Lung (tissue), 11 donors: ENCODE measurements at regions not wholly inside any gene's neighbourhood (a gene's known extent, or its start where the extent isn't known, plus 50 kb on each side); places are given as distances from the start of the nearest gene placed in this dataset.

Experiments used
- ATAC-seq: fragments of 200-7000 bp; cut with Tn5 transposase; one replicate; pipeline ENCODE4 v1.9.1; 2020; ENCODE audit warnings: moderate number of reproducible peaks; ENCODE audit not compliant: insufficient read depth, low FRiP score
- DNase-seq, 3 donors: peaks; one replicate each; pipeline ENCODE4 v3.0.0-alpha.2; 2013 to 2017
- H3K27ac ChIP-seq, 2 donors: one replicate each; pipeline ENCODE4 v1.5.1; 2013; ENCODE audit warnings: mild to moderate bottlenecking in 2 of 2, moderate library complexity in 2 of 2, control low read depth in 1 of 2, inconsistent platforms in 1 of 2, low read depth in 1 of 2, low read length in 1 of 2
- H3K27me3 ChIP-seq, 3 donors: one replicate each; pipeline ENCODE4 v1.5.1; 2013; ENCODE audit warnings: low read length in 2 of 3; ENCODE audit not compliant: control insufficient read depth in 3 of 3, insufficient read depth in 3 of 3
- H3K36me3 ChIP-seq, 4 donors: one replicate each; pipeline ENCODE4 v1.5.1; 2013; ENCODE audit warnings: low read length in 4 of 4, mild to moderate bottlenecking in 1 of 4, moderate library complexity in 1 of 4; ENCODE audit not compliant: control insufficient read depth in 4 of 4, insufficient read depth in 4 of 4
- H3K4me1 ChIP-seq, 5 donors: one replicate each; pipeline ENCODE4 v1.5.1; 2013; ENCODE audit warnings: low read length in 5 of 5, mild to moderate bottlenecking in 2 of 5, moderate library complexity in 1 of 5; ENCODE audit not compliant: control insufficient read depth in 5 of 5, insufficient read depth in 5 of 5
- H3K4me3 ChIP-seq: one replicate; pipeline ENCODE4 v1.5.1; 2013; ENCODE audit warnings: mild to moderate bottlenecking, control low read depth, moderate library complexity
- H3K9ac ChIP-seq, 2 donors: one replicate each; pipeline ENCODE4 v1.5.1; 2013; ENCODE audit warnings: low read length in 2 of 2, control low read depth in 1 of 2; ENCODE audit not compliant: insufficient read depth in 1 of 2
- H3K9me3 ChIP-seq, 4 donors: one replicate each; pipeline ENCODE4 v1.5.1; 2013; ENCODE audit warnings: low read length in 3 of 4, mild to moderate bottlenecking in 1 of 4, moderate library complexity in 1 of 4; ENCODE audit not compliant: control insufficient read depth in 4 of 4, insufficient read depth in 3 of 4
- WGBS, 2 donors: extraction: QIAGEN DNeasy Blood & Tissue Kit; methylation state at CpG; one replicate each; pipeline ENCODE4 v1.1.7; 2013; 5-methylcytosine and 5-hydroxymethylcytosine counted together
- TF ChIP-seq, protein P1 (sequence below): IDR thresholded peaks from 2 replicates; pipeline ENCODE4 v1.5.1; 2012; ENCODE audit warnings: mild to moderate bottlenecking; ENCODE audit errors: control extremely low read depth, extremely low read depth
- donor health status: control.
- donor health status: control.
- donor health status: Bipolar disorder and iron deficiency.
- donor health status: healthy.
- donor health status: DM: yes; HTN: yes; CAD: no.

DNA sequence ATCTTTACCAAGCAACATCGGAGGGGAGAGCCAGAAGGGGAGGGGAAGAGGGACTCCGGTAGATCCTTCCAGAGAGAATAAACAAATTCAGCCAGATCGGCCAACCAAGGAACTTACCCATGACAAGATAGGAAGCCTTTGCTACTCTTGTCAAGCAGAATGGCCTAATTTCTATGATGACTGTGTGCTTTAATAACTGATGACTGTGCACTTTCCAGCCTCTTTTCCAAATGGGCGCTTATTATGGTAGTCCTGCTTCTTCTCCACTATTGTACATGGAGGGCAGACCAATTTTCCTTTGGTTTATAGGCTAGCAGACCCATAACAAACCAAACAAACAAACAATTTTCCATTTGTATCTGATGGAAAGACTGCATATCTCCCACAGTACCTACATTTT lies 163.8 kb upstream of the RFX3 start:
- WGBS, 2 donors: 68 to 86% methylated on average over 4 of the region's 4 CpGs
- DNase-seq (no peak), ATAC-seq (no peak)
- Histone ChIP-seq H3K4me1 (no peaks in the 10 kb centered on the region), H3K9me3 (no peaks in the 10 kb centered on the region), H3K36me3 (no peaks in the 10 kb centered on the region), H3K4me3 (no peak overlapping the region), H3K27ac (no peak overlapping the region), H3K9ac (no peak overlapping the region), H3K27me3 (no peaks in the 10 kb centered on the region)
- TF ChIP-seq, protein P1, sequence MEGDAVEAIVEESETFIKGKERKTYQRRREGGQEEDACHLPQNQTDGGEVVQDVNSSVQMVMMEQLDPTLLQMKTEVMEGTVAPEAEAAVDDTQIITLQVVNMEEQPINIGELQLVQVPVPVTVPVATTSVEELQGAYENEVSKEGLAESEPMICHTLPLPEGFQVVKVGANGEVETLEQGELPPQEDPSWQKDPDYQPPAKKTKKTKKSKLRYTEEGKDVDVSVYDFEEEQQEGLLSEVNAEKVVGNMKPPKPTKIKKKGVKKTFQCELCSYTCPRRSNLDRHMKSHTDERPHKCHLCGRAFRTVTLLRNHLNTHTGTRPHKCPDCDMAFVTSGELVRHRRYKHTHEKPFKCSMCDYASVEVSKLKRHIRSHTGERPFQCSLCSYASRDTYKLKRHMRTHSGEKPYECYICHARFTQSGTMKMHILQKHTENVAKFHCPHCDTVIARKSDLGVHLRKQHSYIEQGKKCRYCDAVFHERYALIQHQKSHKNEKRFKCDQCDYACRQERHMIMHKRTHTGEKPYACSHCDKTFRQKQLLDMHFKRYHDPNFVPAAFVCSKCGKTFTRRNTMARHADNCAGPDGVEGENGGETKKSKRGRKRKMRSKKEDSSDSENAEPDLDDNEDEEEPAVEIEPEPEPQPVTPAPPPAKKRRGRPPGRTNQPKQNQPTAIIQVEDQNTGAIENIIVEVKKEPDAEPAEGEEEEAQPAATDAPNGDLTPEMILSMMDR: no peak

DNA sequence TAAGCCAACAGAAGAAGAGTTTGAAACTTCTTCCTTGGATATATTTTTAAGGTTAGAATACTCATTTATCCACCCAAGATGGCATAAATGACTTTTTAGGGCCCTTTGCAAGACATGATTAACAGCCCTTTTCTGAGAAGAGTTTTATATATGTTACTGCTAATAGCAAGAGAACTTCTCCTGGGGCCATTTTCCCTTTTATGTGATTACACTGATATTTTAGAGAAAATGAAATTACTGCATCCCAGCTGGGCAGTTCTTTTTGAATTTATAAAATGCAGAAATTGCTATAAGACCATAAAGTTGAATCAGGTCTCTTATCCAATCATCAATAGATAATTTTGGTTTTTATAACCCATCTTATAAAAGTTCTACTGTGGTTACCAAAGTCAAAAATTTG lies 161.3 kb upstream of the RFX3 start:
- TF ChIP-seq, protein P1: no peak
- DNase-seq (no peak), ATAC-seq (no peak)
- H3K27ac ChIP-seq: no peak overlapping the region
- no peaks in the 10 kb centered on the region for H3K36me3 ChIP-seq
- H3K4me1 ChIP-seq: no peaks in the 10 kb centered on the region
- H3K9me3 ChIP-seq: no peaks in the 10 kb centered on the region
- no peaks in the 10 kb centered on the region for H3K27me3 ChIP-seq
- H3K4me3 ChIP-seq: no peak overlapping the region
- no peak overlapping the region for H3K9ac ChIP-seq

DNA sequence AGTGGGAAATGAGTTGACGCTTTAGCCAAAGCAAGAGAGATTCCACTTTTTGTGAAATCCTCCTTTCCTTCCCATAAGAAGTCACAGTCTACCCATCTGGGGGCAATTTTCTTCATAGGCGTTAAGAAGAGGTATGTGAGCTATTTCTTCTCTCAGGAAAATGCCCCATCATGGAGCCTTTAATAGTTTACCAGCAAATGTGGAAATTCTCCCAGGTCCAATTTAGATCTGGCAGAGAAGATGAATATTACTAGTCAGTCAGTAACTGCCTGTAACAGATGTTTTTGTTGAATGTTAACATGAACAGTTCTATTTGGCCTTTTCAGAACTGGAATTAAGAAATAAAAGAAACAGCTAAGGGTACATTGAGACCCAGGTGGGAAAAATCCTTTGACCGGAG lies 156.4 kb upstream of the RFX3 start:
- Histone ChIP-seq H3K36me3 (no peaks in the 10 kb centered on the region), H3K27me3 (no peaks in the 10 kb centered on the region), H3K9me3 (no peaks in the 10 kb centered on the region), H3K9ac (no peak overlapping the region), H3K4me3 (no peak overlapping the region), H3K4me1 (no peaks in the 10 kb centered on the region), H3K27ac (no peak overlapping the region)
- DNase-seq: no peak
- no peak for ATAC-seq
- WGBS, 2 donors: 93 to 95% methylated on average over 3 of the region's 3 CpGs
- TF ChIP-seq, protein P1: no peak

DNA sequence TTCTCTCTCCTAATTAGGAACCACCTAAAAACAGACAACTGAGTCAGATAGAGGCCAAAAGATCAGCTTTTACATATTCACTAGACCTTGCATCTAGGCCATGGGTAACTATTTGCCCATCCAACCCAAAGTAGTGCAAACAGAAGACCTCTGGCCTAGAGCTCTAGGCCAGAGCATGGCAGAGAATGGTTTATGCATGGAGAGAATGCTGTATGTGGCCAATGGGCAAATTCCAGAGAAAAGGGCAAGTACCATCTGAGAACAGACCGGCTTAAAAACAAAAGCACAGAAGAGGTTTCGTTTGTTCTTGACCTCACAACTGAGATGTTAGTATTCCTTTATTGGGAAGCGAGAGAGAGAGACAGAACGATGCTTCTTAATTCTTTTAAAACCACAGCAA lies 151.7 kb upstream of the RFX3 start:
- 85 to 95% methylated on average over 4 of the region's 4 CpGs for WGBS, 2 donors
- Histone ChIP-seq H3K27ac (no peak overlapping the region), H3K27me3 (no peaks in the 10 kb centered on the region), H3K36me3 (no peaks in the 10 kb centered on the region), H3K9me3 (no peaks in the 10 kb centered on the region), H3K4me1 (peaks cover 0 to 3% (median 0%) of the 10 kb centered on the region in 5 donors), H3K9ac (no peak overlapping the region), H3K4me3 (no peak overlapping the region)
- DNase-seq (no peak), ATAC-seq (no peak)
- TF ChIP-seq, protein P1: no peak
